DND-41 (cell line): ENCODE measurements at regions not wholly inside any gene's neighbourhood (a gene's known extent, or its start where the extent isn't known, plus 50 kb on each side); places are given as distances from the start of the nearest gene placed in this dataset.
"Not testable (repeated sequence)": the region's sequence is repeated elsewhere in the genome, so short reads cannot be mapped to it uniquely, and the experiment has no call there.

Experiments used
- ATAC-seq: fragments of 200-7000 bp; cut with Tn5 transposase; 3 replicates; pipeline ENCODE4 v1.9.1; 2021; ENCODE audit warnings: low read depth; ENCODE audit not compliant: insufficient read depth
- DNase-seq: peaks from one replicate; pipeline ENCODE4 v3.0.0-alpha.2; 2020
- H2AFZ ChIP-seq: 2 replicates; pipeline ENCODE4 v1.6.0; 2012; ENCODE audit warnings: low read depth, low read length
- H3K27ac ChIP-seq: 2 replicates; pipeline ENCODE4 v1.5.1; 2012; ENCODE audit warnings: low read length, inconsistent platforms
- H3K27me3 ChIP-seq: fragments of 200-600 bp; sonication (generic); 2 replicates; pipeline ENCODE4 v1.6.0; 2012; ENCODE audit warnings: low read length, mild to moderate bottlenecking, inconsistent platforms; ENCODE audit not compliant: insufficient read depth, poor library complexity
- H3K36me3 ChIP-seq: 2 replicates; pipeline ENCODE4 v1.5.1; 2012; ENCODE audit warnings: low read length, inconsistent platforms; ENCODE audit not compliant: insufficient read depth
- H3K4me1 ChIP-seq: 2 replicates; pipeline ENCODE4 v1.5.1; 2012; ENCODE audit warnings: mild to moderate bottlenecking, low read length; ENCODE audit not compliant: insufficient read depth
- H3K4me2 ChIP-seq: 2 replicates; pipeline ENCODE4 v1.6.0; 2012; ENCODE audit warnings: mild to moderate bottlenecking, moderate library complexity, low read length, inconsistent platforms; ENCODE audit not compliant: insufficient read depth
- H3K4me3 ChIP-seq, 2 experiments: fragments of 200-600 bp in 1 of 2; shearing (Covaris generic) in 1 of 2; 2 replicates each; pipeline ENCODE4 v1.5.1; 2012 to 2016; ENCODE audit warnings: inconsistent platforms in 2 of 2, low read length in 2 of 2, mild to moderate bottlenecking in 2 of 2, low read depth in 1 of 2, moderate library complexity in 1 of 2
- H3K79me2 ChIP-seq: 2 replicates; pipeline ENCODE4 v1.6.0; 2012; ENCODE audit warnings: low read length, inconsistent platforms; ENCODE audit not compliant: insufficient read depth
- H3K9ac ChIP-seq: 2 replicates; pipeline ENCODE4 v1.6.0; 2012; ENCODE audit warnings: low read depth, mild to moderate bottlenecking, inconsistent platforms, low read length, moderate library complexity
- H3K9me3 ChIP-seq: 2 replicates; pipeline ENCODE4 v1.5.1; 2012; ENCODE audit warnings: low read length, moderate library complexity, mild to moderate bottlenecking, inconsistent platforms; ENCODE audit not compliant: insufficient read depth, severe bottlenecking
- H4K20me1 ChIP-seq: 2 replicates; pipeline ENCODE4 v1.6.0; 2012; ENCODE audit warnings: low read length; ENCODE audit not compliant: insufficient read depth
- EZH2 ChIP-seq: IDR thresholded peaks from 3 replicates; pipeline ENCODE4 v1.6.1; 2012; ENCODE audit warnings: borderline replicate concordance, low read depth, mild to moderate bottlenecking, moderate library complexity, low read length, inconsistent platforms; ENCODE audit not compliant: severe bottlenecking
- TF ChIP-seq, protein P1 (sequence below): IDR thresholded peaks from 2 replicates; pipeline ENCODE4 v1.5.1; 2012; ENCODE audit warnings: borderline replicate concordance, low read length, moderate library complexity, mild to moderate bottlenecking; ENCODE audit not compliant: poor library complexity, severe bottlenecking; ENCODE audit errors: extremely low read depth

DNA sequence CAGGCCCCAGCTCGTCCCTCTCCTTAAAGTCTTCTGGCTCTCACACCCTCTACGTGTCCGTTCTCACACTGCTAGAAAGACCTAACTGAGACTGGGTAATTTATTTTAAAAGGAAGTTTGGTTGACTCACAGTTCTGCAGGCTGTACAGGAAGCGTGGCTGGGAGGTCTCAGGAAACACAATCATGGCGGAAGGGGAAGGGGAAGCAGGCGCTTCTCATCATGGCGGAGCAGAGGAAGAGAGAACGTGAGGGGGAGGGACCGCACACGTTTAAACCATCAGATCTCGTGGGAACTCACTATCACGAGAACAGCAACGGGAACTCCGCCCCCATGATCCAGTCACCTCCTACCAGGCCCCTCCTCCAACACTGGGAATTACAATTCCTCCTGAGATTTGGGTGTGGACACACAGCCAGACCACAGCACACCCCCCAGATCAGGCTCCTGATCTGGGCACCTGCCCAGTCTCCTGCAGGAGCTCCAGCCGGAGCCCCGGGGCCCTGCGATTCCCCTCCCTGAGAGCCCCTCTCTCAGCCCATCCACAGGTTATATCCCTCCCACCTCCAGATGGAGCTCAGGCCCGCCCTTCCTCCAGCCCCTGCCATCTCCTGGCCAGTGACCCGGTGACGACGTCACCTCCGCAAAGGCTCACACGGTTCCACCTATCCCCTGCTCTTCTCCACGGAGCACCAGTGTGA is 170.2 kb downstream of the BRD1 start:
- H3K4me3 ChIP-seq: peak overlapping the region; percentile 4 to 59; a peak in 3 of 4 replicates
- no peak overlapping the region for H3K27ac ChIP-seq
- peak; percentile 70 for DNase-seq
- no peaks in the 10 kb centered on the region for H3K79me2 ChIP-seq
- TF ChIP-seq, protein P1, sequence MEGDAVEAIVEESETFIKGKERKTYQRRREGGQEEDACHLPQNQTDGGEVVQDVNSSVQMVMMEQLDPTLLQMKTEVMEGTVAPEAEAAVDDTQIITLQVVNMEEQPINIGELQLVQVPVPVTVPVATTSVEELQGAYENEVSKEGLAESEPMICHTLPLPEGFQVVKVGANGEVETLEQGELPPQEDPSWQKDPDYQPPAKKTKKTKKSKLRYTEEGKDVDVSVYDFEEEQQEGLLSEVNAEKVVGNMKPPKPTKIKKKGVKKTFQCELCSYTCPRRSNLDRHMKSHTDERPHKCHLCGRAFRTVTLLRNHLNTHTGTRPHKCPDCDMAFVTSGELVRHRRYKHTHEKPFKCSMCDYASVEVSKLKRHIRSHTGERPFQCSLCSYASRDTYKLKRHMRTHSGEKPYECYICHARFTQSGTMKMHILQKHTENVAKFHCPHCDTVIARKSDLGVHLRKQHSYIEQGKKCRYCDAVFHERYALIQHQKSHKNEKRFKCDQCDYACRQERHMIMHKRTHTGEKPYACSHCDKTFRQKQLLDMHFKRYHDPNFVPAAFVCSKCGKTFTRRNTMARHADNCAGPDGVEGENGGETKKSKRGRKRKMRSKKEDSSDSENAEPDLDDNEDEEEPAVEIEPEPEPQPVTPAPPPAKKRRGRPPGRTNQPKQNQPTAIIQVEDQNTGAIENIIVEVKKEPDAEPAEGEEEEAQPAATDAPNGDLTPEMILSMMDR: no peak
- TF ChIP-seq EZH2: no peak
- H3K4me1 ChIP-seq: peaks cover 11% of the 10 kb centered on the region
- peak; percentile 75 for ATAC-seq
- 0 out of 2 replicates have a peak, but pooled peaks cover 7% of the 10 kb centered on the region for H4K20me1 ChIP-seq
- peak overlapping the region; percentile 72 for H2AFZ ChIP-seq
- H3K4me2 ChIP-seq: peak overlapping the region; percentile 67; the same call in 1 of the 2 replicates
- peak overlapping the region; percentile 55; the same call in 1 of the 2 replicates for H3K9ac ChIP-seq
- peaks cover 17% of the 10 kb centered on the region for H3K27me3 ChIP-seq
- H3K9me3 ChIP-seq: no peaks in the 10 kb centered on the region
- no peaks in the 10 kb centered on the region for H3K36me3 ChIP-seq

DNA sequence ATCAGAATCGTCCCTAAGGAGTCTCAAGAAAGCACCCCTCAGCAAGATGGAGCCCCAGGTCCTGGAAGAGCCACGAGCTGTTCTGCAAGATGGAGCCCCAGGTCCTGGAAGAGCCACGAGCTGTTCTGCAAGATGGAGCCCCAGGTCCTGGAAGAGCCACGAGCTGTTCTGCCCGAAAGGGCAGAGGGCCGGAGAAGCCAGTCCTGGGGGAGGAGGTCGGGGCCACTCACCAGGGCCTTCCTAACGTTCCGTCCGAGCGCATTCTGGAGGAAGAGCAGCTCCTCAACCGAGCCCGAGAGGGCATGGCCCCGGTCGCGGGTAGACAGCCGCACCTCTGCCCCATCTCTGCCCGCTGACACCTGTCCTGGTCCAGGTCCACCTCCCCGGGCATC is 170.8 kb downstream of the BRD1 start:
- Histone ChIP-seq H2AFZ (peak overlapping the region; percentile 72), H3K27me3 (peaks cover 17% of the 10 kb centered on the region), H3K4me1 (peaks cover 11% of the 10 kb centered on the region), H3K9ac (peak overlapping the region; percentile 55), H3K4me3 (peak overlapping the region; percentile 4 to 59; a peak in 3 of 4 replicates), H3K4me2 (peak overlapping the region; percentile 67; the same call in 1 of the 2 replicates)
- H4K20me1 ChIP-seq, H3K79me2 ChIP-seq, H3K36me3 ChIP-seq, H3K9me3 ChIP-seq, H3K27ac ChIP-seq: not testable (repeated sequence)
- DNase-seq: peak; percentile 48
- ATAC-seq: peak; percentile 77

DNA sequence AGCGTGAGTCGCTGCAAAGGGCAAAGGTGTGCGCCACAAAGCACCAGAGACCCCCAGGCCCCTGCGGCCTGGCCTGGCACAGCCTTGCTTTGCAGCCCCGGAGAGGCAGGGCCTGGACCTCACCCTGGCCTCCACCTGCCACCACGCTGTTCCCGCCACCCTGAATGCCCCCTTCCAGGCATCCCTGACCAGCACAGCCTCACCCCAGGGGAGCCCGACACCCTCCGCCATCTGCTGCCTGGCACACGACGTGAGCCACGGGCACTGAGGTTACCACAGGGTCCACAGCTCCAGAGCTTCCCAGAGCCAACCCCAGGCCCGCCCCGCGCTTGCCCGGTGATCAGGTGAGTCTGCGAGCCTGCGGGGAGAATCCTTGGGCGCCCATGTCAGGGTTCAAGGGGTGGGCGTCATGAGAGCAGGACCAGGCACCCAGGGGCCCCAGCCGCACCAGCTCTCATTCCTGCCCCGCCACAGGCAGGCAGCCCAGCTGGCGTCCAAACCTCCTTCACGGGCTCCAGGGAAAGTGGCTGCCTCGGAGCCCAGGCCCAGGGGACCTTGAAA is 171.3 kb downstream of the BRD1 start:
- Histone ChIP-seq H3K79me2 (no peaks in the 10 kb centered on the region), H3K36me3 (no peaks in the 10 kb centered on the region), H3K4me1 (peaks cover 11% of the 10 kb centered on the region), H4K20me1 (0 out of 2 replicates have a peak, but pooled peaks cover 7% of the 10 kb centered on the region), H3K27me3 (peaks cover 17% of the 10 kb centered on the region), H3K9ac (peak overlapping the region; percentile 55), H3K4me2 (peak overlapping the region; percentile 67), H2AFZ (peak overlapping the region; percentile 20; the same call in 1 of the 2 replicates), H3K4me3 (peak overlapping the region; percentile 8 to 59; a peak in 3 of 4 replicates), H3K27ac (peak overlapping the region; percentile 28; the same call in 1 of the 2 replicates), H3K9me3 (no peaks in the 10 kb centered on the region)
- TF ChIP-seq EZH2: no peak
- TF ChIP-seq, protein P1: no peak
- ATAC-seq (peak; percentile 38), DNase-seq (no peak)

DNA sequence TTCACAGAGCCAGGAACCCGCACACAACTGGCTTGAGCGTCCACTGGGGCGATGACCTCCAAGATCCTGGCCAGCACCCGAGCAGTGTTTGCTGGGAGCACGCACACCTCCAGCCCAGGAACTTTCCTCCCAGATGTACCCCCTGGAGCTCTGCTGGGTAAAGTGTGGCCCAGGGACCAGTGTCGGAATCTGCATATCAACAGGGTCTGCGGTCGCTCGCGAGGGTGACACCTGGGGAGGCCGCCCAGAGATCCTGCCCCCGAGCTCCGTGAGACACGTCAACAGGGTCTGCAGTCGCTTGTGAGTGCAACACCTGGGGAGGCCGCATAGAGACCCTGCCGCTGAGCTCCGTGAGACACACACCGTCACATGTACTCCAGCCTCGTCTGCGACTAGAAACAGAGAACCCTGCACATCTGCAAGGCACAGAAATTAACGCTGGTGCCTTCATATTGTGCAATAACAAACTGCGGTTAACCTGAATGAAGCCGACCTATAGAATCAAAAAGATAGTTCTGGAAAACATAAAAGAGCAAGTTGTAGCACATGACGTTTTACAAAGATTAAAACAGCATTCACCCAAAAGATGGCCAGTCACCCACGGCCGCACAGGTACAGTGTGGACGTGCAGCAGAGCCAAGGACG is 172.4 kb downstream of the BRD1 start:
- no peak for TF ChIP-seq EZH2
- TF ChIP-seq, protein P1: no peak
- no peak for ATAC-seq

More for the DNA sequence above, 172.4 kb downstream of the BRD1 start:
- H3K27me3 ChIP-seq: peaks cover 17% of the 10 kb centered on the region
- H2AFZ ChIP-seq: no peak overlapping the region
- H3K27ac ChIP-seq: no peak overlapping the region
- H3K36me3 ChIP-seq: no peaks in the 10 kb centered on the region
- no peaks in the 10 kb centered on the region for H3K79me2 ChIP-seq
- no peak overlapping the region for H3K9ac ChIP-seq
- peak overlapping the region in 1 of 2 experiments; percentile 59; a peak in 1 of 4 replicates for H3K4me3 ChIP-seq
- peaks cover 11% of the 10 kb centered on the region for H3K4me1 ChIP-seq
- H3K9me3 ChIP-seq: no peaks in the 10 kb centered on the region
- DNase-seq: no peak
- H4K20me1 ChIP-seq: 0 out of 2 replicates have a peak, but pooled peaks cover 7% of the 10 kb centered on the region
- peak overlapping the region; percentile 67 for H3K4me2 ChIP-seq
